Suprapubic skin (tissue), 4 donors: ENCODE measurements at regions not wholly inside any gene's neighbourhood (a gene's known extent, or its start where the extent isn't known, plus 50 kb on each side); places are given as distances from the start of the nearest gene placed in this dataset.

Experiments used
- POLR2A ChIP-seq, 2 donors: fragments of 450-650 bp; IDR thresholded peaks; one replicate each; pipeline ENCODE4 v1.6.1; 2017; ENCODE audit warnings: antibody characterized with exemption in 2 of 2, mild to moderate bottlenecking in 2 of 2, moderate library complexity in 2 of 2
- POLR2AphosphoS5 ChIP-seq, 3 donors: sonication (generic); formaldehyde crosslinking; IDR thresholded peaks; one replicate each; pipeline ENCODE4 v1.6.1; 2017; ENCODE audit warnings: antibody characterized with exemption in 3 of 3
- TF ChIP-seq, protein P1 (sequence below), 2 donors: fragments of 200-600 bp in 1 of 2; fragments of 450-650 bp in 1 of 2; sonication (generic) in 1 of 2; IDR thresholded peaks; one replicate each; pipeline ENCODE4 v1.5.1; 2016 to 2019; ENCODE audit warnings: antibody characterized with exemption in 2 of 2, mild to moderate bottlenecking in 1 of 2, moderate library complexity in 1 of 2

DNA sequence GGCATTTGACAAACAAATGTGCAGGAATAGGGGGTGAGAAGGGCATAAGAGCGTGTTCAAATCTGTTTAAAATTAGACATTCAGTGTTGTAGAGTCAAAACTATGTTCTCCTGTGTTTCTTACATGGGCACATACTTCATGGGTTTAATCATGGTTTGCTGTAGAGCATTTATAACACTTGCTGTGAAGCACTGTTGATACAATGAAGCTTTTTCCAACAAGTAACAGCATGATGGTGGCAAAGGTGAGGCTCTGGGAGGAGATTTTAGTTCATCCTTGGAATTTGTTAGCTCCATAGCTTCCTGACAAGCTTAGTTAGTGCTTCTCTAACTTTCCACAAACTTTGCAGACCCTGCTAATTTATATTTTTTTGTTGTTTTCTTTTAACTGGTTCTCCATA, 900.7 kb downstream of the TFAP2A start:
- TF ChIP-seq, protein P1, sequence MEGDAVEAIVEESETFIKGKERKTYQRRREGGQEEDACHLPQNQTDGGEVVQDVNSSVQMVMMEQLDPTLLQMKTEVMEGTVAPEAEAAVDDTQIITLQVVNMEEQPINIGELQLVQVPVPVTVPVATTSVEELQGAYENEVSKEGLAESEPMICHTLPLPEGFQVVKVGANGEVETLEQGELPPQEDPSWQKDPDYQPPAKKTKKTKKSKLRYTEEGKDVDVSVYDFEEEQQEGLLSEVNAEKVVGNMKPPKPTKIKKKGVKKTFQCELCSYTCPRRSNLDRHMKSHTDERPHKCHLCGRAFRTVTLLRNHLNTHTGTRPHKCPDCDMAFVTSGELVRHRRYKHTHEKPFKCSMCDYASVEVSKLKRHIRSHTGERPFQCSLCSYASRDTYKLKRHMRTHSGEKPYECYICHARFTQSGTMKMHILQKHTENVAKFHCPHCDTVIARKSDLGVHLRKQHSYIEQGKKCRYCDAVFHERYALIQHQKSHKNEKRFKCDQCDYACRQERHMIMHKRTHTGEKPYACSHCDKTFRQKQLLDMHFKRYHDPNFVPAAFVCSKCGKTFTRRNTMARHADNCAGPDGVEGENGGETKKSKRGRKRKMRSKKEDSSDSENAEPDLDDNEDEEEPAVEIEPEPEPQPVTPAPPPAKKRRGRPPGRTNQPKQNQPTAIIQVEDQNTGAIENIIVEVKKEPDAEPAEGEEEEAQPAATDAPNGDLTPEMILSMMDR (IDR thresholded peaks at IDR 0.05) = no peak
- no peak for TF ChIP-seq POLR2AphosphoS5 (IDR thresholded peaks at IDR 0.05)
- TF ChIP-seq POLR2A (IDR thresholded peaks at IDR 0.05) = no peak
